ENCODE measurements at regions not wholly inside any gene's neighbourhood (a gene's known extent, or its start where the extent isn't known, plus 50 kb on each side); places are given as distances from the start of the nearest gene placed in this dataset.

- no peaks in the 10 kb centered on the region for H3K36me3 ChIP-seq (ENCODE audit: control insufficient read depth in 4 of 4, insufficient read depth in 3 of 4, low read depth in 1 of 4, low read length in 3 of 4)
- H3K9ac ChIP-seq (ENCODE audit: low read depth in 1 of 2, low read length in 2 of 2), result no peak overlapping the region
- H3K4me3 ChIP-seq (ENCODE audit: low read depth in 1 of 3, low read length in 3 of 3), result no peak overlapping the region
- no peak overlapping the region for H3K27ac ChIP-seq (ENCODE audit: low read depth in 1 of 2, low read length in 2 of 2)
- no peak for DNase-seq (ENCODE audit: low spot score)
- WGBS, result 71% methylated on average over 4 of the region's 4 CpGs
- no peaks in the 10 kb centered on the region for H3K4me1 ChIP-seq (ENCODE audit: control insufficient read depth in 4 of 4, insufficient read depth in 4 of 4, low read length in 3 of 4)
- no peaks in the 10 kb centered on the region for H3K9me3 ChIP-seq (ENCODE audit: control insufficient read depth in 4 of 4, low read length in 3 of 4)
- no peaks in the 10 kb centered on the region for H3K27me3 ChIP-seq (ENCODE audit: control insufficient read depth in 4 of 4, insufficient read depth in 4 of 4, low read length in 3 of 4)
- no peak for TF ChIP-seq RXRA (IDR thresholded peaks at IDR 0.05)
- TF ChIP-seq EGR1 (IDR thresholded peaks at IDR 0.05; ENCODE audit: low read depth in 2 of 2), result no peak
- no peak for TF ChIP-seq FOXA1 (IDR thresholded peaks at IDR 0.05)
- TF ChIP-seq GABPA (IDR thresholded peaks at IDR 0.05 in 1 of 2, conservative IDR thresholded peaks at IDR 0.05 in 1 of 2), result no peak
- TF ChIP-seq SP1 (IDR thresholded peaks at IDR 0.05), result no peak
- TF ChIP-seq, protein P1, sequence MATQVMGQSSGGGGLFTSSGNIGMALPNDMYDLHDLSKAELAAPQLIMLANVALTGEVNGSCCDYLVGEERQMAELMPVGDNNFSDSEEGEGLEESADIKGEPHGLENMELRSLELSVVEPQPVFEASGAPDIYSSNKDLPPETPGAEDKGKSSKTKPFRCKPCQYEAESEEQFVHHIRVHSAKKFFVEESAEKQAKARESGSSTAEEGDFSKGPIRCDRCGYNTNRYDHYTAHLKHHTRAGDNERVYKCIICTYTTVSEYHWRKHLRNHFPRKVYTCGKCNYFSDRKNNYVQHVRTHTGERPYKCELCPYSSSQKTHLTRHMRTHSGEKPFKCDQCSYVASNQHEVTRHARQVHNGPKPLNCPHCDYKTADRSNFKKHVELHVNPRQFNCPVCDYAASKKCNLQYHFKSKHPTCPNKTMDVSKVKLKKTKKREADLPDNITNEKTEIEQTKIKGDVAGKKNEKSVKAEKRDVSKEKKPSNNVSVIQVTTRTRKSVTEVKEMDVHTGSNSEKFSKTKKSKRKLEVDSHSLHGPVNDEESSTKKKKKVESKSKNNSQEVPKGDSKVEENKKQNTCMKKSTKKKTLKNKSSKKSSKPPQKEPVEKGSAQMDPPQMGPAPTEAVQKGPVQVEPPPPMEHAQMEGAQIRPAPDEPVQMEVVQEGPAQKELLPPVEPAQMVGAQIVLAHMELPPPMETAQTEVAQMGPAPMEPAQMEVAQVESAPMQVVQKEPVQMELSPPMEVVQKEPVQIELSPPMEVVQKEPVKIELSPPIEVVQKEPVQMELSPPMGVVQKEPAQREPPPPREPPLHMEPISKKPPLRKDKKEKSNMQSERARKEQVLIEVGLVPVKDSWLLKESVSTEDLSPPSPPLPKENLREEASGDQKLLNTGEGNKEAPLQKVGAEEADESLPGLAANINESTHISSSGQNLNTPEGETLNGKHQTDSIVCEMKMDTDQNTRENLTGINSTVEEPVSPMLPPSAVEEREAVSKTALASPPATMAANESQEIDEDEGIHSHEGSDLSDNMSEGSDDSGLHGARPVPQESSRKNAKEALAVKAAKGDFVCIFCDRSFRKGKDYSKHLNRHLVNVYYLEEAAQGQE (IDR thresholded peaks at IDR 0.05), result no peak
- TF ChIP-seq, protein P2, sequence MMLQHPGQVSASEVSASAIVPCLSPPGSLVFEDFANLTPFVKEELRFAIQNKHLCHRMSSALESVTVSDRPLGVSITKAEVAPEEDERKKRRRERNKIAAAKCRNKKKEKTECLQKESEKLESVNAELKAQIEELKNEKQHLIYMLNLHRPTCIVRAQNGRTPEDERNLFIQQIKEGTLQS (IDR thresholded peaks at IDR 0.05), result no peak
Observed at GRCh38 chr21:25081096-25081495, 526.2 kb downstream of the MRPL39 start.

GRCh38 chr21:25080661-25081060, 526.6 kb downstream of the MRPL39 start:
- no peaks in the 10 kb centered on the region for H3K9me3 ChIP-seq (ENCODE audit: control insufficient read depth in 4 of 4, low read length in 3 of 4)
- no peaks in the 10 kb centered on the region for H3K27me3 ChIP-seq (ENCODE audit: control insufficient read depth in 4 of 4, insufficient read depth in 4 of 4, low read length in 3 of 4)
- no peak overlapping the region for H3K27ac ChIP-seq (ENCODE audit: low read depth in 1 of 2, low read length in 2 of 2)
- TF ChIP-seq SP1 (IDR thresholded peaks at IDR 0.05) (no peak), TAF1 (conservative IDR thresholded peaks at IDR 0.05) (no peak), EGR1 (IDR thresholded peaks at IDR 0.05; ENCODE audit: low read depth in 2 of 2) (no peak), MAX (IDR thresholded peaks at IDR 0.05) (no peak), YY1 (IDR thresholded peaks at IDR 0.05) (no peak), RXRA (IDR thresholded peaks at IDR 0.05) (no peak)
- H3K4me3 ChIP-seq (ENCODE audit: low read depth in 1 of 3, low read length in 3 of 3), result no peak overlapping the region
- WGBS, result 83% methylated on average over 1 of the region's 1 CpG
- no peak overlapping the region for H3K9ac ChIP-seq (ENCODE audit: low read depth in 1 of 2, low read length in 2 of 2)
- DNase-seq (ENCODE audit: low spot score), result no peak
- H3K4me1 ChIP-seq (ENCODE audit: control insufficient read depth in 4 of 4, insufficient read depth in 4 of 4, low read length in 3 of 4), result no peaks in the 10 kb centered on the region
- H3K36me3 ChIP-seq (ENCODE audit: control insufficient read depth in 4 of 4, insufficient read depth in 3 of 4, low read depth in 1 of 4, low read length in 3 of 4), result no peaks in the 10 kb centered on the region

- 87% methylated on average over 1 of the region's 1 CpG for WGBS
- no peak overlapping the region for H3K27ac ChIP-seq (ENCODE audit: low read depth in 1 of 2, low read length in 2 of 2)
- no peaks in the 10 kb centered on the region for H3K36me3 ChIP-seq (ENCODE audit: control insufficient read depth in 4 of 4, insufficient read depth in 3 of 4, low read depth in 1 of 4, low read length in 3 of 4)
- H3K4me3 ChIP-seq (ENCODE audit: low read depth in 1 of 3, low read length in 3 of 3), result no peak overlapping the region
- H3K27me3 ChIP-seq (ENCODE audit: control insufficient read depth in 4 of 4, insufficient read depth in 4 of 4, low read length in 3 of 4), result no peaks in the 10 kb centered on the region
- H3K9me3 ChIP-seq (ENCODE audit: control insufficient read depth in 4 of 4, low read length in 3 of 4), result no peaks in the 10 kb centered on the region
- no peaks in the 10 kb centered on the region for H3K4me1 ChIP-seq (ENCODE audit: control insufficient read depth in 4 of 4, insufficient read depth in 4 of 4, low read length in 3 of 4)
- TF ChIP-seq HNF4A (conservative IDR thresholded peaks at IDR 0.05), result no peak
- no peak for TF ChIP-seq RXRA (IDR thresholded peaks at IDR 0.05)
- TF ChIP-seq TAF1 (conservative IDR thresholded peaks at IDR 0.05), result no peak
- no peak for TF ChIP-seq SP1 (IDR thresholded peaks at IDR 0.05)
- TF ChIP-seq, protein P2 (IDR thresholded peaks at IDR 0.05), result no peak
- TF ChIP-seq, protein P1 (IDR thresholded peaks at IDR 0.05), result no peak
- no peak for TF ChIP-seq JUND (IDR thresholded peaks at IDR 0.05)
- TF ChIP-seq MAX (IDR thresholded peaks at IDR 0.05), result no peak
- no peak for TF ChIP-seq CTCF (IDR thresholded peaks at IDR 0.05; ENCODE audit: low read depth, low read length, missing input control)
- no peak for TF ChIP-seq EGR1 (IDR thresholded peaks at IDR 0.05; ENCODE audit: low read depth in 2 of 2)
- H3K9ac ChIP-seq (ENCODE audit: low read depth in 1 of 2, low read length in 2 of 2), result no peak overlapping the region
- DNase-seq (ENCODE audit: low spot score), result no peak
Observed at GRCh38 chr21:25080141-25080540, 527.1 kb downstream of the MRPL39 start.
